HEK293 (cell line): ENCODE measurements at regions not wholly inside any gene's neighbourhood (a gene's known extent, or its start where the extent isn't known, plus 50 kb on each side); places are given as distances from the start of the nearest gene placed in this dataset.
"Not testable (repeated sequence)": the region's sequence is repeated elsewhere in the genome, so short reads cannot be mapped to it uniquely, and the experiment has no call there.

Source experiments
- CTCF ChIA-PET: fragments of 350-600 bp; formaldehyde crosslinking; extraction: SDS; loops from one replicate; lab custom pipeline; 2021; ENCODE audit warnings: antibody characterized with exemption; lab: Yijun Ruan, JAX
- POLR2A ChIA-PET: fragments of 300-600 bp; formaldehyde crosslinking; extraction: SDS; loops from one replicate; lab custom pipeline; 2020; ENCODE audit warnings: antibody characterized with exemption, inconsistent platforms; lab: Yijun Ruan, JAX
- H3K27ac ChIP-seq: fragments of 200-500 bp; sonication (Bioruptor generic); 2 replicates; pipeline ENCODE4 v1.5.1; 2014; ENCODE audit warnings: low read depth, low read length, control low read depth, inconsistent platforms; ENCODE audit errors: extremely low read depth
- H3K36me3 ChIP-seq, 2 experiments: fragments of 200-500 bp in 1 of 2; sonication (Bioruptor generic) in 1 of 2; 1 replicate in 1 of 2; 2 replicates in 1 of 2; pipeline ENCODE4 v1.5.1; 2014 to 2017; ENCODE audit warnings: inconsistent platforms in 2 of 2, low read length in 2 of 2; ENCODE audit not compliant: control insufficient read depth in 2 of 2, insufficient read depth in 1 of 2
- H3K4me1 ChIP-seq: fragments of 200-500 bp; sonication (Bioruptor generic); 2 replicates; pipeline ENCODE4 v1.5.1; 2014; ENCODE audit warnings: mild to moderate bottlenecking, low read length, inconsistent platforms; ENCODE audit not compliant: control insufficient read depth, insufficient read depth
- H3K4me3 ChIP-seq: 2 replicates; pipeline ENCODE4 v1.5.1; 2011; ENCODE audit warnings: low read depth, mild to moderate bottlenecking, control low read depth, low read length, moderate library complexity
- H3K9me3 ChIP-seq: fragments of 200-500 bp; sonication (Bioruptor generic); 2 replicates; pipeline ENCODE4 v1.5.1; 2014; ENCODE audit warnings: low read depth, low read length, inconsistent platforms; ENCODE audit not compliant: control insufficient read depth, insufficient read depth
- BCL11A ChIP-seq: fragments of 450-650 bp; formaldehyde crosslinking; IDR thresholded peaks from 2 replicates; pipeline ENCODE4 v1.5.1; 2016; ENCODE audit warnings: low read depth, missing biosample characterization, missing genetic modification characterization
- FEZF1 ChIP-seq: fragments of 450-650 bp; formaldehyde crosslinking; IDR thresholded peaks from 2 replicates; pipeline ENCODE4 v1.5.1; 2016; ENCODE audit warnings: missing biosample characterization, missing genetic modification characterization
- GLI4 ChIP-seq: fragments of 450-650 bp; formaldehyde crosslinking; IDR thresholded peaks from 2 replicates; pipeline ENCODE4 v1.5.1; 2016; ENCODE audit warnings: missing biosample characterization, missing genetic modification characterization
- HOXA7 ChIP-seq: sonication (generic); formaldehyde crosslinking; IDR thresholded peaks from 2 replicates; pipeline ENCODE4 v1.8.1; 2022; ENCODE audit warnings: missing genetic modification reagents, borderline replicate concordance
- WT1 ChIP-seq: fragments of 450-650 bp; formaldehyde crosslinking; IDR thresholded peaks from 2 replicates; pipeline ENCODE4 v1.5.1; 2016; ENCODE audit warnings: missing biosample characterization, missing genetic modification characterization
- ZFP3 ChIP-seq: fragments of 450-650 bp; formaldehyde crosslinking; IDR thresholded peaks from 2 replicates; pipeline ENCODE4 v1.5.1; 2016; ENCODE audit warnings: low read depth, missing biosample characterization, missing genetic modification characterization
- ZFP69B ChIP-seq: fragments of 450-650 bp; formaldehyde crosslinking; IDR thresholded peaks from 2 replicates; pipeline ENCODE4 v1.5.1; 2016; ENCODE audit warnings: missing biosample characterization, missing genetic modification characterization
- ZNF155 ChIP-seq: fragments of 450-650 bp; formaldehyde crosslinking; IDR thresholded peaks from 2 replicates; pipeline ENCODE4 v1.5.1; 2016; ENCODE audit warnings: missing biosample characterization, missing genetic modification characterization
- ZNF221 ChIP-seq: fragments of 450-650 bp; formaldehyde crosslinking; IDR thresholded peaks from 2 replicates; pipeline ENCODE4 v1.5.1; 2017; ENCODE audit warnings: missing biosample characterization, missing genetic modification characterization, borderline replicate concordance
- ZNF266 ChIP-seq: fragments of 450-650 bp; formaldehyde crosslinking; IDR thresholded peaks from 2 replicates; pipeline ENCODE4 v1.5.1; 2016; ENCODE audit warnings: missing biosample characterization, missing genetic modification characterization, low read depth
- ZNF560 ChIP-seq: fragments of 450-650 bp; formaldehyde crosslinking; IDR thresholded peaks from 2 replicates; pipeline ENCODE4 v1.5.1; 2017; ENCODE audit warnings: missing biosample characterization, missing genetic modification characterization, borderline replicate concordance
- ZNF654 ChIP-seq: fragments of 450-650 bp; formaldehyde crosslinking; IDR thresholded peaks from 2 replicates; pipeline ENCODE4 v1.5.1; 2016; ENCODE audit warnings: low read depth, missing biosample characterization, missing genetic modification characterization
- ZNF677 ChIP-seq: fragments of 450-650 bp; IDR thresholded peaks from 2 replicates; pipeline ENCODE4 v1.5.0; 2018; ENCODE audit warnings: missing biosample characterization, mild to moderate bottlenecking, missing genetic modification characterization, moderate library complexity
- ZNF792 ChIP-seq: fragments of 450-650 bp; formaldehyde crosslinking; IDR thresholded peaks from 2 replicates; pipeline ENCODE4 v1.5.1; 2016; ENCODE audit warnings: missing biosample characterization, missing genetic modification characterization
- ZNF843 ChIP-seq: fragments of 450-650 bp; formaldehyde crosslinking; IDR thresholded peaks from 2 replicates; pipeline ENCODE4 v1.5.1; 2016; ENCODE audit warnings: missing biosample characterization, missing genetic modification characterization
- TF ChIP-seq, protein P1 (sequence below): fragments of 450-650 bp; formaldehyde crosslinking; IDR thresholded peaks from 2 replicates; pipeline ENCODE4 v1.5.1; 2017; ENCODE audit warnings: missing biosample characterization, missing genetic modification characterization
- TF ChIP-seq, protein P2 (sequence below): fragments of 450-650 bp; formaldehyde crosslinking; optimal IDR thresholded peaks from 2 replicates; pipeline ENCODE3; 2016; ENCODE audit warnings: missing biosample characterization, mild to moderate bottlenecking, missing genetic modification characterization
- TF ChIP-seq, protein P3 (sequence below): fragments of 450-650 bp; formaldehyde crosslinking; IDR thresholded peaks from 2 replicates; pipeline ENCODE4 v1.5.1; 2016; ENCODE audit warnings: missing biosample characterization, missing genetic modification characterization

DNA sequence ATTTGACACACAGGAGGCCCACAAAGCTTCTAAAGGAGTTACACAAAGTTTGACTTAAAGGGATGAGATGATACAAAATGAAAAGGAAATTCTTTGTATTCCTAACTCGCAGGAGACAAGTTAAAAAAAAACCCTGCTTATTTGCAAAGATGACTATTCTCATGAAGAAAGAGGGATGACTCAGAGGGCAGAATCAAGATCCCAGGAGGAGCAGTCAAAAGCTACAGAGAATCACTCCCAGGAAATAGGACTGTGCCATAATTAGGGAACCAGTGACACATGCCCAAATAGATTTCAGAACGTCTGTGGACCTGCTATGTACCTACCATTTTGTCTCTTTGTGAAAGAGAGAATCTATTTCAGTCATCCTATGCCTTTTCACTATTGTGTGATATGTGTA is 103.5 kb upstream of the ARRDC3 start:
- ChIA-PET CTCF (no interaction called here), POLR2A (no interaction called here)
- H3K4me1 ChIP-seq = no peaks in the 10 kb centered on the region
- no peak overlapping the region for H3K27ac ChIP-seq
- no peaks in the 10 kb centered on the region for H3K9me3 ChIP-seq
- H3K36me3 ChIP-seq = no peaks in the 10 kb centered on the region
- H3K4me3 ChIP-seq = no peak overlapping the region
- no peak for TF ChIP-seq HOXA7 (CRISPR knock-in tag)
- TF ChIP-seq ZNF266 (tag by site-specific recombination) = no peak
- no peak for TF ChIP-seq WT1
- no peak for TF ChIP-seq ZNF221 (tag by site-specific recombination)
- TF ChIP-seq BCL11A (tag by site-specific recombination) = no peak
- TF ChIP-seq ZNF654 (tag by site-specific recombination) = no peak

DNA sequence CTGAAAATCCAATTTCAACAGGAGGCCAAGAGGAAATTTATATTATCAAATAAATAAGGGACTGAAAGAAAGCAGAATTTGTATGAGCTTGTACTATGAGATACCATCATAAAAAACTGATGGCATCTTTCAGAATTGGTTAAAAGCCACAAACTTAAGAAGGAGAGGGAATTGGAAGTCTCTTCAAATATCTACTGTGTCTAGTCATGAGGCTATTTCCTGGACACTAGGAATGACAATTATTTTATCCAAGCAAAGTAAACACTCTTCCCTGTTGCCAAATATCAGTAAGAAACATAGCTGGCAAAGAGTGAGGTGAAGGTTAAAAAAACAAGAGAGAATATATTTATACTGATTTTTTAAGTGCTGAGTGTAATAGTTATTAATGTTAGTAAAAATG is 101.5 kb upstream of the ARRDC3 start:
- no peaks in the 10 kb centered on the region for H3K9me3 ChIP-seq
- ChIA-PET CTCF (interaction anchor here (1.7 kb wide), 1 partner anchor 15 kb away, joined by 5 read pairs; no protein-coding TSS in a partner anchor), POLR2A (no interaction called here)
- H3K36me3 ChIP-seq = no peaks in the 10 kb centered on the region
- no peak overlapping the region for H3K4me3 ChIP-seq
- H3K27ac ChIP-seq = no peak overlapping the region
- H3K4me1 ChIP-seq = no peaks in the 10 kb centered on the region
- TF ChIP-seq, protein P1, sequence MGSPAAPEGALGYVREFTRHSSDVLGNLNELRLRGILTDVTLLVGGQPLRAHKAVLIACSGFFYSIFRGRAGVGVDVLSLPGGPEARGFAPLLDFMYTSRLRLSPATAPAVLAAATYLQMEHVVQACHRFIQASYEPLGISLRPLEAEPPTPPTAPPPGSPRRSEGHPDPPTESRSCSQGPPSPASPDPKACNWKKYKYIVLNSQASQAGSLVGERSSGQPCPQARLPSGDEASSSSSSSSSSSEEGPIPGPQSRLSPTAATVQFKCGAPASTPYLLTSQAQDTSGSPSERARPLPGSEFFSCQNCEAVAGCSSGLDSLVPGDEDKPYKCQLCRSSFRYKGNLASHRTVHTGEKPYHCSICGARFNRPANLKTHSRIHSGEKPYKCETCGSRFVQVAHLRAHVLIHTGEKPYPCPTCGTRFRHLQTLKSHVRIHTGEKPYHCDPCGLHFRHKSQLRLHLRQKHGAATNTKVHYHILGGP (tag by site-specific recombination) = no peak
- TF ChIP-seq ZNF560 (tag by site-specific recombination) (no peak), ZNF792 (tag by site-specific recombination) (no peak), FEZF1 (tag by site-specific recombination) (no peak), ZNF677 (tag by site-specific recombination) (no peak)
- TF ChIP-seq, protein P2, sequence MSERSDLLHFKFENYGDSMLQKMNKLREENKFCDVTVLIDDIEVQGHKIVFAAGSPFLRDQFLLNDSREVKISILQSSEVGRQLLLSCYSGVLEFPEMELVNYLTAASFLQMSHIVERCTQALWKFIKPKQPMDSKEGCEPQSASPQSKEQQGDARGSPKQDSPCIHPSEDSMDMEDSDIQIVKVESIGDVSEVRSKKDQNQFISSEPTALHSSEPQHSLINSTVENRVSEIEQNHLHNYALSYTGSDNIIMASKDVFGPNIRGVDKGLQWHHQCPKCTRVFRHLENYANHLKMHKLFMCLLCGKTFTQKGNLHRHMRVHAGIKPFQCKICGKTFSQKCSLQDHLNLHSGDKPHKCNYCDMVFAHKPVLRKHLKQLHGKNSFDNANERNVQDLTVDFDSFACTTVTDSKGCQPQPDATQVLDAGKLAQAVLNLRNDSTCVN (tag by site-specific recombination) = no peak

DNA sequence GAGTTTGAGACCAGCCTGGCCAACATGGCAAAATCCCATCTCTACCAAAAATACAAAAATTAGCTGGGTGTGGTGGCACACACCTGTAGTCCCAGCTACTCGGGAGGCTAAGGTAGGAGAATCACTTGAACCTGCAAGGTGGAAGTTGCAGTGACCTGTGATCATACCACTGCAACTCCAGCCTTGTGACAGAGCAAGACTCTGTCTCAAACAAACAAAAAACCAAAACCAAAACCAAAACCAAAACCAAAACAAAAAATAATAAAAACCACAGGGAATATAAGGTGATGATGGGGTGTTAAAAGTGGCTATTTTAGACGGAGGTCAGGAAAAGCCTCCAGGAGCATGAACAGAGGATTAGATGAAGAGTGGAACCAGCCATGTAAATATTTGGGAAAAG is 96.3 kb upstream of the ARRDC3 start:
- H3K27ac ChIP-seq, H3K36me3 ChIP-seq, H3K4me1 ChIP-seq, H3K4me3 ChIP-seq, POLR2A ChIA-PET, H3K9me3 ChIP-seq: not testable (repeated sequence)
- CTCF ChIA-PET = interaction anchor here (1.2 kb wide), 1 partner anchor 27 kb away, joined by 3 read pairs; no protein-coding TSS in a partner anchor

DNA sequence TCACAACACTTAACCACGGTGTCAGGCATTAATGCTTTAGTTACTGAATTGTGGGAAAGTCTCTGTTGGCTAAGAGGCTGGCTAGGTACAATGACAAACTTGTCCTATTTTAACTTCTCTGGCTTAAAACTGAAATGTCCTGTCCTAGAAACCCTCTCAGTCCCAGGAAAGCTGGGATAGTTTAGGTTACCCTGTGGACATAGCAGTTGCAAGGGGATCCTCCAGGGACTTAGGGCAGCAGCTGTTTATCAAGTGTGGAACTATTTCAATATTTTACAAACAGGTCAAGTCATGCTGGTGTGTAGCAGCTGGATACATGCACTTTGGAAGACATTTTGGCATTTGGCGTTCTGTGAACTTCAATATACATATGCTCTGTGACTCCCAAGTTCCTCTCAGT is 95.0 kb upstream of the ARRDC3 start:
- ChIA-PET POLR2A (no interaction called here), CTCF (no interaction called here)
- no peaks in the 10 kb centered on the region for H3K9me3 ChIP-seq
- no peak overlapping the region for H3K27ac ChIP-seq
- no peaks in the 10 kb centered on the region for H3K4me1 ChIP-seq
- H3K36me3 ChIP-seq = no peaks in the 10 kb centered on the region
- H3K4me3 ChIP-seq = no peak overlapping the region
- TF ChIP-seq ZFP69B (tag by site-specific recombination) (no peak), GLI4 (tag by site-specific recombination) (no peak), ZFP3 (no peak), ZNF155 (tag by site-specific recombination) (no peak), ZNF843 (tag by site-specific recombination) (no peak)
- TF ChIP-seq, protein P3, sequence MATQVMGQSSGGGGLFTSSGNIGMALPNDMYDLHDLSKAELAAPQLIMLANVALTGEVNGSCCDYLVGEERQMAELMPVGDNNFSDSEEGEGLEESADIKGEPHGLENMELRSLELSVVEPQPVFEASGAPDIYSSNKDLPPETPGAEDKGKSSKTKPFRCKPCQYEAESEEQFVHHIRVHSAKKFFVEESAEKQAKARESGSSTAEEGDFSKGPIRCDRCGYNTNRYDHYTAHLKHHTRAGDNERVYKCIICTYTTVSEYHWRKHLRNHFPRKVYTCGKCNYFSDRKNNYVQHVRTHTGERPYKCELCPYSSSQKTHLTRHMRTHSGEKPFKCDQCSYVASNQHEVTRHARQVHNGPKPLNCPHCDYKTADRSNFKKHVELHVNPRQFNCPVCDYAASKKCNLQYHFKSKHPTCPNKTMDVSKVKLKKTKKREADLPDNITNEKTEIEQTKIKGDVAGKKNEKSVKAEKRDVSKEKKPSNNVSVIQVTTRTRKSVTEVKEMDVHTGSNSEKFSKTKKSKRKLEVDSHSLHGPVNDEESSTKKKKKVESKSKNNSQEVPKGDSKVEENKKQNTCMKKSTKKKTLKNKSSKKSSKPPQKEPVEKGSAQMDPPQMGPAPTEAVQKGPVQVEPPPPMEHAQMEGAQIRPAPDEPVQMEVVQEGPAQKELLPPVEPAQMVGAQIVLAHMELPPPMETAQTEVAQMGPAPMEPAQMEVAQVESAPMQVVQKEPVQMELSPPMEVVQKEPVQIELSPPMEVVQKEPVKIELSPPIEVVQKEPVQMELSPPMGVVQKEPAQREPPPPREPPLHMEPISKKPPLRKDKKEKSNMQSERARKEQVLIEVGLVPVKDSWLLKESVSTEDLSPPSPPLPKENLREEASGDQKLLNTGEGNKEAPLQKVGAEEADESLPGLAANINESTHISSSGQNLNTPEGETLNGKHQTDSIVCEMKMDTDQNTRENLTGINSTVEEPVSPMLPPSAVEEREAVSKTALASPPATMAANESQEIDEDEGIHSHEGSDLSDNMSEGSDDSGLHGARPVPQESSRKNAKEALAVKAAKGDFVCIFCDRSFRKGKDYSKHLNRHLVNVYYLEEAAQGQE = no peak
